ENCODE measurements at regions not wholly inside any gene's neighbourhood (a gene's known extent, or its start where the extent isn't known, plus 50 kb on each side); places are given as distances from the start of the nearest gene placed in this dataset.

GRCh38 chr1:56436296-56436695 lies 143.1 kb downstream of the PLPP3 start:
- no peak for DNase-seq (ENCODE audit: low read depth)
- no peak for TF ChIP-seq CTCF (IDR thresholded peaks at IDR 0.05; ENCODE audit: insufficient read depth, low read depth, low read length)
- no peak overlapping the region for H3K4me3 ChIP-seq (ENCODE audit: low read depth, low read length)

GRCh38 chr1:56435434-56436262 lies 143.7 kb downstream of the PLPP3 start:
- no peak overlapping the region for H3K4me3 ChIP-seq (ENCODE audit: low read depth, low read length)
- no peak for DNase-seq (ENCODE audit: low read depth)
- no peak for TF ChIP-seq CTCF (IDR thresholded peaks at IDR 0.05; ENCODE audit: insufficient read depth, low read depth, low read length)

- DNase-seq (ENCODE audit: low read depth) = no peak
- no peak overlapping the region for H3K4me3 ChIP-seq (ENCODE audit: low read depth, low read length)
- peak; percentile 9 for TF ChIP-seq CTCF (IDR thresholded peaks at IDR 0.05; ENCODE audit: insufficient read depth, low read depth, low read length)
Measured at GRCh38 chr1:56434740-56435139, 144.6 kb downstream of the PLPP3 start.

- TF ChIP-seq CTCF (IDR thresholded peaks at IDR 0.05; ENCODE audit: insufficient read depth, low read depth, low read length) = no peak
- no peak overlapping the region for H3K4me3 ChIP-seq (ENCODE audit: low read depth, low read length)
- no peak for DNase-seq (ENCODE audit: low read depth)
Measured at GRCh38 chr1:56434025-56434424, 145.3 kb downstream of the PLPP3 start.

GRCh38 chr1:56433056-56433577 lies 146.2 kb downstream of the PLPP3 start:
- H3K4me3 ChIP-seq (ENCODE audit: low read depth, low read length) = no peak overlapping the region
- no peak for TF ChIP-seq CTCF (IDR thresholded peaks at IDR 0.05; ENCODE audit: insufficient read depth, low read depth, low read length)
- no peak for DNase-seq (ENCODE audit: low read depth)

GRCh38 chr1:56432166-56432971 lies 147.0 kb downstream of the PLPP3 start:
- no peak for TF ChIP-seq CTCF (IDR thresholded peaks at IDR 0.05; ENCODE audit: insufficient read depth, low read depth, low read length)
- no peak overlapping the region for H3K4me3 ChIP-seq (ENCODE audit: low read depth, low read length)
- DNase-seq (ENCODE audit: low read depth) = no peak
